GM20431 (cell line): ENCODE measurements at regions not wholly inside any gene's neighbourhood (a gene's known extent, or its start where the extent isn't known, plus 50 kb on each side); places are given as distances from the start of the nearest gene placed in this dataset.
"Not testable (repeated sequence)": the region's sequence is repeated elsewhere in the genome, so short reads cannot be mapped to it uniquely, and the experiment has no call there.

Experiments
- in situ Hi-C: fragments of 300-500 bp; cut with MseI, MboI; formaldehyde crosslinking; loops from one replicate; pipeline ENCODE4 v1.15.0; 2020; ENCODE audit warnings: low sequenced_read_pairs; ENCODE audit not compliant: unreplicated experiment

GRCh38 chr14:105741707-105742530 lies 215.5 kb downstream of the TMEM121 start:
- in situ Hi-C loops, result not testable (repeated sequence)

- in situ Hi-C loops, result no loop called here
These were observed 216.1 kb downstream of the TMEM121 start for GRCh38 chr14:105742531-105742848.

- in situ Hi-C loops, result not testable (repeated sequence)
These were observed 216.7 kb downstream of the TMEM121 start for GRCh38 chr14:105742904-105743701.

GRCh38 chr14:105744213-105744787 lies 217.9 kb downstream of the TMEM121 start:
- in situ Hi-C loops, result not testable (repeated sequence)

GRCh38 chr14:105745433-105746123 lies 219.2 kb downstream of the TMEM121 start:
- in situ Hi-C loops, result no loop called here

GRCh38 chr14:105746124-105746514 lies 219.7 kb downstream of the TMEM121 start:
- in situ Hi-C loops, result no loop called here

GRCh38 chr14:105746800-105747502 lies 220.6 kb downstream of the TMEM121 start:
- in situ Hi-C loops, result not testable (repeated sequence)

GRCh38 chr14:105747503-105748203 lies 221.3 kb downstream of the TMEM121 start:
- in situ Hi-C loops, result not testable (repeated sequence)

- in situ Hi-C loops, result no loop called here
These were observed 221.8 kb downstream of the TMEM121 start for GRCh38 chr14:105748204-105748578.

GRCh38 chr14:105748710-105749109 lies 222.3 kb downstream of the TMEM121 start:
- in situ Hi-C loops, result not testable (repeated sequence)

GRCh38 chr14:105749870-105750541 lies 223.6 kb downstream of the TMEM121 start:
- in situ Hi-C loops, result not testable (repeated sequence)

GRCh38 chr14:105751291-105751751 lies 224.9 kb downstream of the TMEM121 start:
- in situ Hi-C loops, result not testable (repeated sequence)

- in situ Hi-C loops, result not testable (repeated sequence)
These were observed 226.0 kb downstream of the TMEM121 start for GRCh38 chr14:105752420-105752819.

- in situ Hi-C loops, result no loop called here
These were observed 234.4 kb downstream of the TMEM121 start for GRCh38 chr14:105760691-105761344.

- in situ Hi-C loops, result not testable (repeated sequence)
These were observed 235.0 kb downstream of the TMEM121 start for GRCh38 chr14:105761345-105761740.

GRCh38 chr14:105761842-105762241 lies 235.5 kb downstream of the TMEM121 start:
- in situ Hi-C loops, result no loop called here

GRCh38 chr14:105762262-105762661 lies 235.9 kb downstream of the TMEM121 start:
- in situ Hi-C loops, result not testable (repeated sequence)

GRCh38 chr14:105764254-105764901 lies 238.0 kb downstream of the TMEM121 start:
- in situ Hi-C loops, result not testable (repeated sequence)
